Stomach smooth muscle (tissue), 2 donors: ENCODE measurements at regions not wholly inside any gene's neighbourhood (a gene's known extent, or its start where the extent isn't known, plus 50 kb on each side); places are given as distances from the start of the nearest gene placed in this dataset.

ENCODE experiments used
- H3K27ac ChIP-seq: one replicate; pipeline ENCODE4 v1.7.0; 2013; ENCODE audit warnings: mild to moderate bottlenecking, low read length, inconsistent platforms
- H3K27me3 ChIP-seq, 2 donors: one replicate each; pipeline ENCODE4 v1.7.0; 2013; ENCODE audit warnings: low read length in 2 of 2; ENCODE audit not compliant: insufficient read depth in 2 of 2, control insufficient read depth in 1 of 2
- H3K36me3 ChIP-seq, 2 donors: one replicate each; pipeline ENCODE4 v1.7.0; 2013; ENCODE audit warnings: low read length in 2 of 2; ENCODE audit not compliant: control insufficient read depth in 2 of 2, insufficient read depth in 2 of 2
- H3K4me1 ChIP-seq: one replicate; pipeline ENCODE4 v1.7.0; 2013; ENCODE audit warnings: low read length; ENCODE audit not compliant: control insufficient read depth, insufficient read depth
- H3K4me3 ChIP-seq, 2 donors: one replicate each; pipeline ENCODE4 v1.7.0; 2013; ENCODE audit warnings: low read length in 2 of 2
- H3K9ac ChIP-seq, 2 donors: one replicate each; pipeline ENCODE4 v1.7.0; 2013; ENCODE audit warnings: low read length in 2 of 2, mild to moderate bottlenecking in 1 of 2
- H3K9me3 ChIP-seq, 2 donors: one replicate each; pipeline ENCODE4 v1.7.0; 2013; ENCODE audit warnings: low read length in 2 of 2; ENCODE audit not compliant: control insufficient read depth in 2 of 2
- donor health status: healthy.
- donor health status: Pancreatic carcinoma.

DNA sequence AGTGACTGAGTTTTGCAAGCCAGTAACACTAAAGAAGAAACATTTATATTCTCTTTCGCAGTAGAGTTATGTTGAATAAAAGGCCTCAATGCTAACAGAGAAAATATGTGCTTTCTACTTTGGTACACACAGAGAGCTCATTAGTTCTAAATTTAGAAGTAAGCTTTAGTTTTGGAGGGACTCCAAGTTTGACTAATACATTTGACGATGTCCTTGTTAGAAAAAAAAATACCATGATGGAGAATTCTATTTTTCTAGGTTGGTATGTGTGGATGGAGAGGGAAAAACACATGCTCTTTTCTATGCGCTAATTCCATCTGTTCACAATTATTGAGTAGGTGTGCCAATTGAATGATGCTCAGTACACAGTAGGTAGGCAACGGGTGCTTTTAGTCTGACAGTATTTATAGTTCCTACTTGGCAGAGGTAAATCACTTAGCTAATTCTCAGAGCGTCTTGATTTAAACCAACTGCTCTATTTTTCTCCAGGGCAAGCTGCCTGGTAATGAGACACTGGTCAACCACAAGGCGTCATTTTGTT lies 327.2 kb upstream of the AKR1E2 start:
- Histone ChIP-seq H3K9ac (no peak overlapping the region), H3K27ac (peak overlapping the region; percentile 76), H3K4me3 (no peak overlapping the region), H3K36me3 (no peaks in the 10 kb centered on the region), H3K4me1 (peaks cover 15% of the 10 kb centered on the region), H3K27me3 (no peaks in the 10 kb centered on the region), H3K9me3 (no peaks in the 10 kb centered on the region)

DNA sequence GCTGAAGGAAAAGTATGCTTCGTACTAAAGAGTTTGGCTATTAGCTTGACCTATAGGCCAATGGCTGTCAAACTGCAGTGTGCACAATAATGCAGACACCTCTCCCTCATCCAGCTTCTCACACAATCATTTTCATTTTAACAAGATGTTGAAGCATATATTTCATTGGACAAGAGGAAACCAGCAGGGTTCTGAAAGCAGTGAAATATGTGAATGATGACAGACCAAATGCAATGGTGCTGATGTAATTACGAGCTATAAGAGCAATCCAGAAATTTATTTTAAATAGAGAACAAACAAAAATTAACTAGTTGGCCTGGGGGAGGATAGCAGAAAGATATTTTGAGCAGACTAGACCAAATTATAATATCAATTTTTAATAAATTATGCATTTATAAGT lies 331.5 kb upstream of the AKR1E2 start:
- Histone ChIP-seq H3K9me3 (no peaks in the 10 kb centered on the region), H3K9ac (no peak overlapping the region), H3K4me3 (no peak overlapping the region), H3K4me1 (peaks cover 8% of the 10 kb centered on the region), H3K27me3 (no peaks in the 10 kb centered on the region), H3K27ac (no peak overlapping the region), H3K36me3 (no peaks in the 10 kb centered on the region)

DNA sequence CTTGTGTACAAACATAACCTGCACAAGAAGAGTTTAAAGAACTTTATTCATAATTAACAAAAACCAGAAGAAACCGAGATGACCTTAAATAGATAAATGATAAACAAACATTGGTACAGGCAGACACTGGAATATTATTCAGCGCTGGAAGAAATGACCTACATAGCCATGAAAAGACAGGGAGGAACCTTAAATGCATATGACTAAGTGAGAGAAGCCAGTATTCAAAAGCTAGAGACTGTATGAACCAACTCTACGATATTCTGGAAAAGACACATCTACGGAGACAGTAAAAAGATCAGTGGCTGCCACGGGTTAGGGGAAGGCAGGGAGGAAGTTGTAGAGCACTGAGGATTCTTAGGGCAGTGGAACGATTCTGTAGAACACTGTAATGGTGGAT lies 333.8 kb upstream of the AKR1E2 start:
- H3K9me3 ChIP-seq, result no peaks in the 10 kb centered on the region
- no peak overlapping the region for H3K27ac ChIP-seq
- no peaks in the 10 kb centered on the region for H3K4me1 ChIP-seq
- H3K36me3 ChIP-seq, result no peaks in the 10 kb centered on the region
- H3K4me3 ChIP-seq, result no peak overlapping the region
- H3K9ac ChIP-seq, result no peak overlapping the region
- no peaks in the 10 kb centered on the region for H3K27me3 ChIP-seq

DNA sequence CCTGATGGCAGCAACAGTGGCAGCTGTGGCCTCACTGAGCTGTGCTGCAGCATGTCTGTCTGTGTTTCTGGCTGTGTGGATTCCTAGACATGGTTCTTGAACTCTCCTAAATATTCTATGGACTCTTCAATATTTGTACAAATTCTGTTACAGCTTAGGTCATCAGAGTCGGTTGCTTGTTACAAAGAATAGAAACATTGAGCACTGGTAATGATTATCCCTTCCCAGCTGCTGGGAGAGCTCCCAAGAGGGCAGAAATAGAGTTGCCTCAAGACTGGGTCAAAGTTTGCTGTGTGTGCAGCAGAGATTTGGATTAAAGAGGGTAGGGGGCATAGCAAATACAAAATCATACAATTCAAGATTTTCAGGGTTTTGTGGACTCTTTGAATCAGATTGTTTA lies 337.1 kb upstream of the AKR1E2 start:
- Histone ChIP-seq H3K27me3 (no peaks in the 10 kb centered on the region), H3K27ac (no peak overlapping the region), H3K4me3 (no peak overlapping the region), H3K9ac (no peak overlapping the region), H3K4me1 (no peaks in the 10 kb centered on the region), H3K36me3 (no peaks in the 10 kb centered on the region), H3K9me3 (no peaks in the 10 kb centered on the region)

DNA sequence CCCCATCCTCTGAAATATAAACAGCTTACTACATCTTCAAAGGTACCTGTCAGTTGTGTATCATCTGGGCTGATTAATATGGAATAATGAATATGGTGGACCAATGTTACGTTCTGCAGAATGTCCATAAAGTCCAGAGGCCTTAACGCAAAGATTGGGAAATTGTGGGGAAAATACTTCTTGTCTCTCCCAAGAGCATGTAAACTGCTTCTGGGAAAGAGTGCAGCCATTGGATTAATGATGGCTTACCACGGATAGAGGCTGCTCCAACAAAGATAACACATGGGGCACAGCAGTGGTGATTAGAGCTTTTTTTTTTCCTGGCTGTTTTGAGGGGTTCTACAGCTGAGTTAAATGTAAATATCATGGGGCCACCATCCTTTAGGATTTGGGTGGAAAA lies 340.4 kb upstream of the AKR1E2 start:
- Histone ChIP-seq H3K9me3 (no peaks in the 10 kb centered on the region), H3K36me3 (no peaks in the 10 kb centered on the region), H3K4me1 (no peaks in the 10 kb centered on the region), H3K27ac (no peak overlapping the region), H3K4me3 (no peak overlapping the region), H3K27me3 (no peaks in the 10 kb centered on the region), H3K9ac (no peak overlapping the region)

DNA sequence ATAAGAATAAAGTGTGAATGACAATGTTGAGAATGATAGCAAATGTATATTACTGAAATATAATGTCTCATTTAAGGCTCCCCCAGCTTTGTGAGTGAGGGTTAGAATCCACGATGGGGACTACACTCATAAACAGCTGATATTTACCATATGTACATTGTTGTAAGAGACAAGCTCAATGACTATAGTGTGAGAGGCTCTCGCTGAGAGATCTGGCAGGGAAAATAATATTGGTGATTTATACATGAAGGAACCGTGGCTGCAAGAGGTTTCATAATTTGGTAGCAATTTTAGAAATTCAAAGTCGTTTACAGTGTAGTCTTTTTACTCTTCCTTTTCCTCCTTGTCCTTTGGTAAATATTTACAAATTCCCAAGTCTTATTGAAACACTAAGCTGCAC lies 342.2 kb upstream of the AKR1E2 start:
- H3K27me3 ChIP-seq, result no peaks in the 10 kb centered on the region
- no peaks in the 10 kb centered on the region for H3K9me3 ChIP-seq
- H3K4me1 ChIP-seq, result no peaks in the 10 kb centered on the region
- H3K27ac ChIP-seq, result no peak overlapping the region
- H3K36me3 ChIP-seq, result no peaks in the 10 kb centered on the region
- no peak overlapping the region for H3K9ac ChIP-seq
- H3K4me3 ChIP-seq, result no peak overlapping the region

DNA sequence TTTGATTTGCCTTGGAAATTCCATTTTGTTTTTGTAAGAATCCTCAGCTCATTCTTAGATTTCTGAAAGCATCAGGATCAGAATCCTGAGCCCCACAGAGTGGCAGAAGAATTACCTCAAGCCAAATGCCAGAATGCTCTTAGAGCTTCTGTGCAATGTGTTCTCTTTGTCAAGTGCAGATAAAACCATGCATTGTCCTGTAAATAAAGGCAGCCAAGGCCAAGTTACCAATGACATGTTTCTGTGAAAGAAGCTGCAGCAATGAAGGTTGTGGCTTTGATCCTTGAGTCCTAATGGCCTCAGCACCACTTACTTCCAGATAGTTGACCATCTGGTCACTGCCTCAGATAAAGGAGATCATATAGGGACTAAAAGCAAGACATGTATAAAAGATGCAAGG lies 343.3 kb upstream of the AKR1E2 start:
- Histone ChIP-seq H3K27me3 (no peaks in the 10 kb centered on the region), H3K9me3 (no peaks in the 10 kb centered on the region), H3K4me3 (no peak overlapping the region), H3K36me3 (no peaks in the 10 kb centered on the region), H3K4me1 (no peaks in the 10 kb centered on the region), H3K9ac (no peak overlapping the region), H3K27ac (no peak overlapping the region)

DNA sequence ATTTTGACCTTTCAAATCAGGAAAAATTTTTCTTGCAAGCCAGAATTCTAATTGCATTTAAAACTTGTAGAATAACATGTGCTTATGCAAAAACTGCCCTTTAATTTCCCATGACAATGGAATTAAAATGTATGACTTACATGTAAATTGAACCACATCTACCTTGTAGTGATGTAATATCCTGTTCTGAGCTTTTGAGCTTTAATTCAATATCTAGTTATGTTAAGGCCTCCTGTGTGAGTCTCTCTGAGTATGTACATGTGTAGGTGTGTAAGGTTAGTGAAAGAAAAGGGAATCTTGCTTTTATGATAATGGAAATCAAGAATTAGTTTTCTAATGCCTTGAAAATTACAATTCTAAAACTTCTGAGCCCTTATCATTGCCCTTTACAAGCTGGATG lies 344.8 kb upstream of the AKR1E2 start:
- Histone ChIP-seq H3K9me3 (no peaks in the 10 kb centered on the region), H3K4me1 (no peaks in the 10 kb centered on the region), H3K27ac (no peak overlapping the region), H3K27me3 (no peaks in the 10 kb centered on the region), H3K9ac (no peak overlapping the region), H3K36me3 (no peaks in the 10 kb centered on the region), H3K4me3 (no peak overlapping the region)

DNA sequence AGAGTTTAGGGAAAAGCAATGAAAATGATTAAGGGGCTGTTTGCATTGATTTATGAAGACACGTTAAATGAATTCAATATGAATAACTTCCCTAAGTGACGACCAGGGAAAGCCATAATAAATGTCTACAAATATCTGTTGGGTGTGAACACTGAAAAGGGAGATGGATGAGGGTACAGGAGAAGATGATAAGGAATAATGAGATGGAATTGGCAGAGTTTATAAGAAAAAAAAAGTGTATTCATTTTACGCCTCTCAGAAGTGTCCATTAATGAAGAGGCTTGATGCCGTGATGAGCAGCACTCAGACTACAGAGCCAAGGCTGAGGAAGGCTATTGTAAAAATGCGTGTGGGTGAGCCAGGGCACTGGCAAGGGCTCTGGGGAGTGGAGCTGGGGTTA lies 346.7 kb upstream of the AKR1E2 start:
- Histone ChIP-seq H3K4me3 (no peak overlapping the region), H3K27ac (no peak overlapping the region), H3K36me3 (no peaks in the 10 kb centered on the region), H3K27me3 (no peaks in the 10 kb centered on the region), H3K4me1 (no peaks in the 10 kb centered on the region), H3K9ac (no peak overlapping the region), H3K9me3 (no peaks in the 10 kb centered on the region)

DNA sequence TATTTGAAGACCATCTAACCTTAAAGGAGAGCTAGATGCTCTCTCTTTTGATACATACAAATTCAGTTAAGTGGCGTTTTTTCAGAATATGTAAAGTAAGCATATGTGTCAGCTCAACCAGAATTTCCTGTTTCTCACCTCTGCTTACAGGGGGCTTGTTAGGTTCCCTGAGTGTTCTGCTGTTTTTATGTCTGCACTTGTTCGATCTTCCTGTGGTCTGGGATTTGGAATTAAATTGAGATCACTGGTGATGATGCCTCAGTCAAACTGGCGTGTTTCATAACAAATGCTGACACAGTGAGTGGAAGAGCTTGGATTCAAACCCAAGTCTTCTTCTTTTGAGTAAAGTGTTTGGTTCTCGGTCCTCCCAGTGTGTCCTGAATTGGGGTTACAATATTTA lies 348.3 kb upstream of the AKR1E2 start:
- H3K36me3 ChIP-seq, result no peaks in the 10 kb centered on the region
- H3K9ac ChIP-seq, result no peak overlapping the region
- no peaks in the 10 kb centered on the region for H3K4me1 ChIP-seq
- H3K9me3 ChIP-seq, result no peaks in the 10 kb centered on the region
- no peak overlapping the region for H3K27ac ChIP-seq
- H3K27me3 ChIP-seq, result no peaks in the 10 kb centered on the region
- H3K4me3 ChIP-seq, result no peak overlapping the region

DNA sequence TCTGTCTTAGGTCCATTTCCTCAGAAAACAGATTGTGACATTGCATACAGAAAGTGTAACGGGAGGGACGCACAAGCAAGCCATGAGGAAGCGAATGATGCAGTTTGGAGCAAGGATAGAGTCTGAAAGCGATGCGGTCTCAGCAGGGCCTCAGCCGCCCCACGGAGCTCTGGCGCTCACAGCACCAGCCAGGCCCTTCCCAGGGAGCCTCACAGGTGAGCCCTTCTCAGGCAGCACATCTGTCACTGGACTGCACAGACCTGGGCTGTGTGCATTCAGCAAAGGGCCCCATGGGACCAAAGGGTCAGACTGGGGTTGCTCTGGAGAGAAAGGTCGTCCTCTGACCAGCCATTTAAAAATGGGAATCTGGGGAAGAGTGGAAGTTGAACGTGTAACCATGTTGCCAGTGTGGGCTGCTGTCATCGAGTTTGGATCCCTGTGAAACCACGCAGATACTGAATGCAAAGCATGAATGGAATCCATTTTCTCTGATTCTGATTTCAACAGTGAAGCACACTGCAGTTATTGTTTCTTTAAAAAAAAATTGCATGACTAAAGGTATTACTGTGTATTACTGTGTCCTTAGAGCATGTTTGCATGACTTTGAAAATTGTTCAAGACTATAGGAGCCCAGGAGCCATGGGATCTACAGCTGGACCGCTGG lies 350.0 kb upstream of the AKR1E2 start:
- Histone ChIP-seq H3K4me3 (no peak overlapping the region), H3K9ac (no peak overlapping the region)

More for the DNA sequence above, 350.0 kb upstream of the AKR1E2 start:
- Histone ChIP-seq H3K36me3 (no peaks in the 10 kb centered on the region), H3K27ac (no peak overlapping the region), H3K9me3 (no peaks in the 10 kb centered on the region), H3K4me1 (no peaks in the 10 kb centered on the region), H3K27me3 (no peaks in the 10 kb centered on the region)
